Small intestine (tissue), 7 donors: ENCODE measurements at regions not wholly inside any gene's neighbourhood (a gene's known extent, or its start where the extent isn't known, plus 50 kb on each side); places are given as distances from the start of the nearest gene placed in this dataset.
A peak's percentile ranks its signal among the peaks of the same experiment; 100 is the strongest.

Experiments
- DNase-seq, 2 donors: peaks; one replicate each; pipeline versions ENCODE4 v3.0.0 to v3.0.0-alpha.2; 2013
- FAIRE-seq: peaks from 2 replicates; lab custom pipeline; 2012; peaks lifted over from hg19 to GRCh38; lab: Jason Lieb, UNC
- H3K27ac ChIP-seq, 3 donors: one replicate each; pipeline ENCODE4 v1.5.1; 2013; ENCODE audit warnings: low read length in 2 of 3, mild to moderate bottlenecking in 2 of 3, control low read depth in 1 of 3, inconsistent platforms in 1 of 3, low read depth in 1 of 3, moderate library complexity in 1 of 3
- H3K27me3 ChIP-seq, 3 donors: one replicate each; pipeline ENCODE4 v1.6.1; 2013; ENCODE audit warnings: low read length in 3 of 3, inconsistent platforms in 1 of 3; ENCODE audit not compliant: control insufficient read depth in 3 of 3, insufficient read depth in 3 of 3
- H3K36me3 ChIP-seq, 3 donors: one replicate each; pipeline ENCODE4 v1.6.1; 2013; ENCODE audit warnings: low read length in 3 of 3, inconsistent platforms in 1 of 3, low read depth in 1 of 3, mild to moderate bottlenecking in 1 of 3, moderate library complexity in 1 of 3; ENCODE audit not compliant: control insufficient read depth in 3 of 3, insufficient read depth in 2 of 3
- H3K4me1 ChIP-seq, 3 donors: one replicate each; pipeline ENCODE4 v1.6.1; 2013; ENCODE audit warnings: low read length in 2 of 3, inconsistent platforms in 1 of 3, low read depth in 1 of 3, mild to moderate bottlenecking in 1 of 3, moderate library complexity in 1 of 3; ENCODE audit not compliant: control insufficient read depth in 3 of 3, insufficient read depth in 2 of 3
- H3K4me3 ChIP-seq, 3 donors: one replicate each; pipeline ENCODE4 v1.5.1; 2013; ENCODE audit warnings: low read length in 3 of 3, control low read depth in 1 of 3, inconsistent platforms in 1 of 3, low read depth in 1 of 3, mild to moderate bottlenecking in 1 of 3, moderate library complexity in 1 of 3
- H3K9me3 ChIP-seq, 2 donors: one replicate each; pipeline ENCODE4 v1.6.1; 2013; ENCODE audit warnings: low read depth in 1 of 2, low read length in 1 of 2; ENCODE audit not compliant: control insufficient read depth in 2 of 2, insufficient read depth in 1 of 2
- WGBS, 3 donors: extraction: QIAGEN DNeasy Blood & Tissue Kit; methylation state at CpG; one replicate each; pipeline ENCODE4 v1.1.7; 2013; 5-methylcytosine and 5-hydroxymethylcytosine counted together
- donor health status: healthy with polysubstance abuse.
- donor health status: control.
- donor health status: control.
- donor health status: Bipolar disorder and iron deficiency.
- donor health status: healthy.

DNA sequence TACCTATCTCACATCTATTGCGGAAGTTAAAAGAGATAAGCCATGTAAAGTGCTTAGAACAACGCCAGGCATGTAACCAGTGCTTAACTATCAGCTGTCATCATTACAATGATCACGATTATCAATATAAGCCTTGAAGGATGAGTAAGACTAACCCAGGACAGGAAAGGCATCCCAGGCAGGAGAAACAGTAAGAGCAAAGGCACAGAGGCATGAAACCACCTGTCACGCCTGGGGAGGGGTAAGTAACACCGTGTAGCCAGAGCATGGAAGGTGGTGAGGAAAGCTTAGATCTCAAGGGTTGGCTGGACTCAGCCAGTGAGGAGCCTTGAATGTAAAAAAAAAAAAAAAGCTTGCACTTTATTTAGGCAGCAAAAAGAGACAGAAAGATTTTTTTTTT is 71.7 kb upstream of the NOCT start:
- FAIRE-seq = no peak

DNA sequence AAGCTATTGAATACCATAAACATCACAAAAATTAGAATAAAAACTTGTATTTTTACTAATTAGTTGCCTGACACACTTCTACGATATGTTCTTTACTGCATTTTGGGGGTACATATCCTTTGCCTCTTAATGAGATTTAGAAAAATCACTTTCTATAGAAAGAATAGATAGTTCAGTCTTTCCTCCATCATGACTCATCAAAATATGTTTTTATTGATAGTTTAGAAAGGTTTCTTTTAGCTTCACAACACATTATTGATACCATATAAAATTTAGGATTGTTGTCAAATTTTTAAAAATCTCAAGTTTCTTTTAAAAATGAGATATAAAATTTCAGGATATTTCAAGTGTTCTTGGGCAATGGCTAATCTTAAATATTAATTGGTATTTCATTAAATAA is 74.5 kb upstream of the NOCT start:
- Histone ChIP-seq H3K36me3 (no peaks in the 10 kb centered on the region), H3K4me1 (no peaks in the 10 kb centered on the region), H3K27me3 (no peaks in the 10 kb centered on the region), H3K9me3 (no peaks in the 10 kb centered on the region), H3K27ac (no peak overlapping the region), H3K4me3 (no peak overlapping the region)
- 95 to 97% (median 95%) methylated on average over 1 of the region's 1 CpG for WGBS, 3 donors
- DNase-seq = no peak
- no peak for FAIRE-seq

More for the DNA sequence above, 71.7 kb upstream of the NOCT start:
- H3K27me3 ChIP-seq = no peaks in the 10 kb centered on the region
- H3K4me1 ChIP-seq = no peaks in the 10 kb centered on the region
- WGBS, 3 donors = 88 to 91% (median 90%) methylated on average over 5 of the region's 5 CpGs
- no peak overlapping the region for H3K4me3 ChIP-seq
- no peaks in the 10 kb centered on the region for H3K36me3 ChIP-seq
- no peak overlapping the region for H3K27ac ChIP-seq
- DNase-seq = no peak
- H3K9me3 ChIP-seq = no peaks in the 10 kb centered on the region

GRCh38 chr4:138939960-138940359 is 75.6 kb upstream of the NOCT start:
- H3K9me3 ChIP-seq = no peaks in the 10 kb centered on the region
- no peak for FAIRE-seq
- H3K27ac ChIP-seq = no peak overlapping the region
- H3K36me3 ChIP-seq = no peaks in the 10 kb centered on the region
- H3K4me3 ChIP-seq = no peak overlapping the region
- H3K4me1 ChIP-seq = no peaks in the 10 kb centered on the region
- 8 to 50% (median 21%) methylated on average over 4 of the region's 4 CpGs for WGBS, 3 donors
- no peaks in the 10 kb centered on the region for H3K27me3 ChIP-seq
- DNase-seq = peak; percentile 61 to 68

DNA sequence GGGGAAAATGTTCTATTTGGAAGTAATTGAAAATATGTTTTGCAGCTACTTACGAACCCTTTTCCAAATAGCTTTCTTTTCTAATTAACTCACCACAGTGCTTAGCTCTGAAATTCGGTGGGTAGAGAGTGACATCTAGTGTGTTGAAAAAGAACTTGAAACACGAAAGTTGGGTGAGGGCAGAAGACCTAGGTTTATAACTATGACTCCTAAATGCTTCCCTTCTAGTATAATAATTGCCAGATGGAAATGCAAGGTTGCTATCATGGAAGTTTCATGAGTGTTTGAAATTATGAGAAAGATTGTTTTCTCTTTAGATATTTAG is 77.3 kb upstream of the NOCT start:
- H3K36me3 ChIP-seq = no peaks in the 10 kb centered on the region
- FAIRE-seq = no peak
- WGBS, 3 donors = 10 to 22% (median 15%) methylated on average over 3 of the region's 3 CpGs
- H3K27ac ChIP-seq = no peak overlapping the region
- H3K4me3 ChIP-seq = no peak overlapping the region
- DNase-seq = peak; percentile 19 to 55
- H3K4me1 ChIP-seq = no peaks in the 10 kb centered on the region
- H3K27me3 ChIP-seq = no peaks in the 10 kb centered on the region
- H3K9me3 ChIP-seq = no peaks in the 10 kb centered on the region

DNA sequence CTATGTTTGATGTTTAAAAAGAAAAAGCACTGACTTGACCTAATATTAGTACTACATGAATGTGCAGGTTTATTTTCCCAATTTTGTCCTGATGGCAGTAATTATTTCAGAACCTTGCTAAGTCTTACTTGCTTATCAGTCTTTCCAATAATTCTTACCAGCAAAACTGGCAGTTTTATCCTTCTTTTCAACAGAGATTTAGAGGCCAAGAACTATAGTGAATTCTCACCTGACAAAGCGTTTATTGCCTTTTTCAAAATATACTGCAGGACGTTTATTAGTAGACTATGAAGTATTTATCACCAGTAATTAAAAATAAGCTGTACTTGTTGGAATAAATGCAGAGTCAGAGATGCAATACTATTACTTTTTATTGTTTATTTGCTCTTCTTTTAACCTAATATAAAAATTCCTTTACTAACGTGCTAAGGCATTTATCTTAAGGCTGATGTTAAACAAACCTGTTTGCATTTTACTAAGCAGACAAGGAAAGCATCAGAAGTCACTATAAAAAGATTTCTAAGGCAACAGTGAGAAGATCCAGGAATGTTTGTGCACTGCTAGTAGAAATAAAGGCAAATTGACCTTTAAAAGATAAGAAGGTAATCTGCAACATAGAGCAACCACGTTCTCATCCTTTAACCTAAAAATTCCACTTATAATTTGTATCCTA is 80.3 kb upstream of the NOCT start:
- H3K9me3 ChIP-seq = no peaks in the 10 kb centered on the region
- no peak for FAIRE-seq
- H3K4me1 ChIP-seq = no peaks in the 10 kb centered on the region
- H3K27me3 ChIP-seq = no peaks in the 10 kb centered on the region
- H3K4me3 ChIP-seq = no peak overlapping the region
- DNase-seq = no peak
- H3K36me3 ChIP-seq = no peaks in the 10 kb centered on the region
- H3K27ac ChIP-seq = no peak overlapping the region
- 41 to 60% (median 50%) methylated on average over 4 of the region's 4 CpGs for WGBS, 3 donors

- Histone ChIP-seq H3K27me3 (no peaks in the 10 kb centered on the region), H3K36me3 (no peaks in the 10 kb centered on the region), H3K27ac (no peak overlapping the region), H3K4me1 (no peaks in the 10 kb centered on the region), H3K4me3 (no peak overlapping the region), H3K9me3 (no peaks in the 10 kb centered on the region)
- DNase-seq (no peak), FAIRE-seq (no peak)
Observed at GRCh38 chr4:138927072-138927471, 88.5 kb upstream of the NOCT start.

DNA sequence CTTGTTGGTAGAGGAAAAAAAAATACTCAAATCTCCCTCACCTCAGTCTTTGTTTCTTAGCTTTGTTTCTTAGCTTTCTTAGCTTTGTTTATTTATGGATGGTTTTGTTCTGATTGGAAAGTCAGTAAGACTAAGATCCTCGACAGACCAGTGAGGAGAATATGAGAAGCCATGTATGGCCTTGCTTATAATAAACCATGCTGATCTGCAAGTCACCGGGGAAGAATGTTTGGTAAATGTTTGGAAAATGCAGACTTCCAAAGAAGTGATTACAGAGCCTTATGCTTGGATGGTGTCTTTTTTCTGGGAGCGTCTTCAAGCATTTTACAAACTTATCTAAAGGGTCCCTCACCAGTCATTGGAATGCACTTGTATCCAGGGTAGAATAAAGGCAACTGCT is 90.1 kb upstream of the NOCT start:
- DNase-seq (no peak), FAIRE-seq (no peak)
- no peaks in the 10 kb centered on the region for H3K36me3 ChIP-seq

GRCh38 chr4:138919094-138919936 is 96.3 kb upstream of the NOCT start:
- Histone ChIP-seq H3K27me3 (no peaks in the 10 kb centered on the region), H3K9me3 (no peaks in the 10 kb centered on the region), H3K4me3 (no peak overlapping the region), H3K36me3 (no peaks in the 10 kb centered on the region), H3K27ac (no peak overlapping the region), H3K4me1 (no peaks in the 10 kb centered on the region)
- DNase-seq = peak; percentile 72 to 74
- WGBS, 3 donors = 27 to 38% (median 29%) methylated on average over 27 of the region's 27 CpGs
- FAIRE-seq = no peak

More for the DNA sequence above, 90.1 kb upstream of the NOCT start:
- 71 to 82% (median 78%) methylated on average over 3 of the region's 3 CpGs for WGBS, 3 donors
- H3K4me1 ChIP-seq = no peaks in the 10 kb centered on the region
- no peak overlapping the region for H3K27ac ChIP-seq
- no peak overlapping the region for H3K4me3 ChIP-seq
- no peaks in the 10 kb centered on the region for H3K27me3 ChIP-seq
- no peaks in the 10 kb centered on the region for H3K9me3 ChIP-seq
